ENCODE measurements at regions not wholly inside any gene's neighbourhood (a gene's known extent, or its start where the extent isn't known, plus 50 kb on each side); places are given as distances from the start of the nearest gene placed in this dataset.

- peaks cover 0 to 3% (median 3%) of the 10 kb centered on the region in 8 donors for H3K9me3 Mint-ChIP-seq
- Histone ChIP-seq H3K9me3 (ENCODE audit: control insufficient read depth in 1 of 2, low read length in 2 of 2) (no peaks in the 10 kb centered on the region), H3K4me1 (ENCODE audit: insufficient read depth, low read length) (no peaks in the 10 kb centered on the region), H3K27ac (ENCODE audit: low read depth, low read length) (no peak overlapping the region), H3K36me3 (ENCODE audit: insufficient read depth, low read length) (no peaks in the 10 kb centered on the region), H3K27me3 (ENCODE audit: insufficient read depth, low read length) (no peaks in the 10 kb centered on the region), H3K4me3 (ENCODE audit: low read length in 2 of 2) (no peak overlapping the region)
- POLR2A ChIA-PET (ENCODE audit: partially characterized antibody) = no interaction called here
- intact Hi-C loops (cut with micrococcal nuclease) = no loop called here
- no peak overlapping the region for H3K27ac Mint-ChIP-seq
- CTCF ChIA-PET (ENCODE audit: partially characterized antibody) = no interaction called here
- no peaks in the 10 kb centered on the region for H3K27me3 Mint-ChIP-seq
- no peaks in the 10 kb centered on the region for H3K36me3 Mint-ChIP-seq
- H3K4me1 Mint-ChIP-seq = no peaks in the 10 kb centered on the region
- no peak for DNase-seq
- H3K4me3 Mint-ChIP-seq = no peak overlapping the region
Measured at GRCh38 chr21:24844671-24845070, 762.6 kb downstream of the MRPL39 start.

GRCh38 chr21:24840287-24840686, 767.0 kb downstream of the MRPL39 start:
- no peak overlapping the region for H3K4me3 ChIP-seq (ENCODE audit: low read length in 2 of 2)
- no peaks in the 10 kb centered on the region for H3K36me3 ChIP-seq (ENCODE audit: insufficient read depth, low read length)
- Mint-ChIP-seq H3K27me3 (no peaks in the 10 kb centered on the region), H3K27ac (no peak overlapping the region), H3K36me3 (no peaks in the 10 kb centered on the region), H3K4me3 (no peak overlapping the region), H3K9me3 (peaks cover 0 to 17% (median 4%) of the 10 kb centered on the region in 8 donors), H3K4me1 (no peaks in the 10 kb centered on the region)
- no peaks in the 10 kb centered on the region for H3K4me1 ChIP-seq (ENCODE audit: insufficient read depth, low read length)
- no peak for DNase-seq
- POLR2A ChIA-PET (ENCODE audit: partially characterized antibody) = no interaction called here
- intact Hi-C loops (cut with micrococcal nuclease) = no loop called here
- no peaks in the 10 kb centered on the region for H3K9me3 ChIP-seq (ENCODE audit: control insufficient read depth in 1 of 2, low read length in 2 of 2)
- H3K27me3 ChIP-seq (ENCODE audit: insufficient read depth, low read length) = no peaks in the 10 kb centered on the region
- CTCF ChIA-PET (ENCODE audit: partially characterized antibody) = no interaction called here
- no peak overlapping the region for H3K27ac ChIP-seq (ENCODE audit: low read depth, low read length)

DNA sequence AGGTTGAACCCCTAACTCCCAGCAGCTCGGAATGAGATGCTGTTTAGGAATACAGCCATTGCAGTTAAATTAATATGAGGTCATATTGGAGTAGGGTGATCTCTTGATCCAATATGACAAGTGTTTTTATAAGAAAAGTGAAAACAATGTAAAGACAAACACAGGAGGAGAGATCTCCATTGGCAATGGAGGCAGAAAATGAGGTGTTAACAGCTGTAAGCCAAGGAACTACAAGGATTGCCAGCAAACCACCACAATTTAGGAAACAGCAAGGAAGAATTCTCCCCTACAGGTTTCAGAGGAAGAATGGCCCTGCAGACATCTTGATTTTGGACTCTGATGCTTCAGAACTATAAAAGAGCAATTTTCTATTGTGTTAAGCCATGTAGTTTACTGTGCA, 774.3 kb downstream of the MRPL39 start:
- intact Hi-C loops (cut with micrococcal nuclease) = no loop called here
- Histone ChIP-seq H3K4me1 (ENCODE audit: insufficient read depth, low read length) (no peaks in the 10 kb centered on the region), H3K27me3 (ENCODE audit: insufficient read depth, low read length) (no peaks in the 10 kb centered on the region), H3K36me3 (ENCODE audit: insufficient read depth, low read length) (no peaks in the 10 kb centered on the region), H3K27ac (ENCODE audit: low read depth, low read length) (no peak overlapping the region), H3K4me3 (ENCODE audit: low read length in 2 of 2) (no peak overlapping the region), H3K9me3 (ENCODE audit: control insufficient read depth in 1 of 2, low read length in 2 of 2) (no peaks in the 10 kb centered on the region)
- peaks cover 0 to 4% (median 0%) of the 10 kb centered on the region in 8 donors for H3K9me3 Mint-ChIP-seq
- H3K4me1 Mint-ChIP-seq = no peaks in the 10 kb centered on the region
- no peak overlapping the region for H3K27ac Mint-ChIP-seq
- ChIA-PET CTCF (ENCODE audit: partially characterized antibody) (no interaction called here), POLR2A (ENCODE audit: partially characterized antibody) (no interaction called here)
- DNase-seq = no peak
- no peaks in the 10 kb centered on the region for H3K36me3 Mint-ChIP-seq
- H3K4me3 Mint-ChIP-seq = no peak overlapping the region
- H3K27me3 Mint-ChIP-seq = no peaks in the 10 kb centered on the region

DNA sequence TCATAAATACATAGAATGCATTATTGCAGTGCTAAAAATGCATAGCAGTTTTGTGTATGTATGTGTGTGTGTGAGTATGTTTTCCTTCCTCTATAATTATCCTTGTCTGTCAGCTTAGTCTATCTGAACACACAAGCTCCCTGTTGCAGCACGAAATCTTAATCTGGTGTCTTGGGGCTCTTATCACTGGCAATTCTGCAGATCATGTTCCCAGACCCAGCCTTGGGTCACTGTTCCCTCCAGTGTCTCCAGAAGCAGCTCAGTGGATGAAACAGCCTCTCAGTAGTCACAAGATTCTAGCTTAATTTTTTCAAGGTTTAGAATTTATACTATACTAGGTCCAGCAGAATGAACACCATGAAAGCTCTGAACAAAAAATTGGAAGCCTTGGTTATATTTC, 777.9 kb downstream of the MRPL39 start:
- intact Hi-C loops (cut with micrococcal nuclease) = no loop called here
- H3K4me1 ChIP-seq (ENCODE audit: insufficient read depth, low read length) = no peaks in the 10 kb centered on the region
- no peak overlapping the region for H3K27ac Mint-ChIP-seq
- no peaks in the 10 kb centered on the region for H3K27me3 ChIP-seq (ENCODE audit: insufficient read depth, low read length)
- DNase-seq = no peak
- H3K36me3 ChIP-seq (ENCODE audit: insufficient read depth, low read length) = no peaks in the 10 kb centered on the region
- no peaks in the 10 kb centered on the region for H3K27me3 Mint-ChIP-seq
- no peaks in the 10 kb centered on the region for H3K36me3 Mint-ChIP-seq
- CTCF ChIA-PET (ENCODE audit: partially characterized antibody) = no interaction called here
- no peak overlapping the region for H3K27ac ChIP-seq (ENCODE audit: low read depth, low read length)
- no peaks in the 10 kb centered on the region for H3K9me3 ChIP-seq (ENCODE audit: control insufficient read depth in 1 of 2, low read length in 2 of 2)
- POLR2A ChIA-PET (ENCODE audit: partially characterized antibody) = no interaction called here
- no peak overlapping the region for H3K4me3 Mint-ChIP-seq
- no peak overlapping the region for H3K4me3 ChIP-seq (ENCODE audit: low read length in 2 of 2)
- no peaks in the 10 kb centered on the region for H3K9me3 Mint-ChIP-seq
- no peaks in the 10 kb centered on the region for H3K4me1 Mint-ChIP-seq

DNA sequence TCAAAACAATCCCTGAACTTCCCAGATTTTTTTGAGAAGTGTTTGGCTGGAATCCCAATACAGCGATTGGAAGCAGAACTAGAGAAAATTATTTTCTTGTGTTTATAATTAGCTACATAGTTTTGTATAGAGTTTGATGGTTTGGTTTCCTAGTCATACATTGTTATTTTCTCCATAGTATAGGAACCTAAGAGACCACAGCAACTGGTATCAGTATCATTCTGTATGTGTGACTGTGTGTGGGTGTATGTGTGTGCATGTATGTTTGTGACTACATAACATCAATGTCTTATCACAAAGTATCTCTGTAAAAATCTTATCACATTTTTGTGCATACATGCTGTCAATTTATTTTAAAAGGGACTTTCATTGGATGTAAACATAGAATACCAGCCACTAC, 780.5 kb downstream of the MRPL39 start:
- CTCF ChIA-PET (ENCODE audit: partially characterized antibody) = no interaction called here
- no peaks in the 10 kb centered on the region for H3K36me3 Mint-ChIP-seq
- no peak overlapping the region for H3K27ac Mint-ChIP-seq

GRCh38 chr21:24825348-24825747, 781.9 kb downstream of the MRPL39 start:
- Histone ChIP-seq H3K36me3 (ENCODE audit: insufficient read depth, low read length) (no peaks in the 10 kb centered on the region), H3K4me1 (ENCODE audit: insufficient read depth, low read length) (no peaks in the 10 kb centered on the region), H3K27ac (ENCODE audit: low read depth, low read length) (no peak overlapping the region), H3K9me3 (ENCODE audit: control insufficient read depth in 1 of 2, low read length in 2 of 2) (no peaks in the 10 kb centered on the region), H3K4me3 (ENCODE audit: low read length in 2 of 2) (no peak overlapping the region), H3K27me3 (ENCODE audit: insufficient read depth, low read length) (no peaks in the 10 kb centered on the region)
- no peak overlapping the region for H3K4me3 Mint-ChIP-seq
- no peak for DNase-seq
- no peaks in the 10 kb centered on the region for H3K27me3 Mint-ChIP-seq
- peaks cover 0 to 4% (median 0%) of the 10 kb centered on the region in 4 donors for H3K4me1 Mint-ChIP-seq
- no peaks in the 10 kb centered on the region for H3K36me3 Mint-ChIP-seq
- no peaks in the 10 kb centered on the region for H3K9me3 Mint-ChIP-seq
- CTCF ChIA-PET (ENCODE audit: partially characterized antibody) = no interaction called here
- H3K27ac Mint-ChIP-seq = no peak overlapping the region
- intact Hi-C loops (cut with micrococcal nuclease) = no loop called here
- POLR2A ChIA-PET (ENCODE audit: partially characterized antibody) = no interaction called here

More for the DNA sequence above, 780.5 kb downstream of the MRPL39 start:
- no peak overlapping the region for H3K27ac ChIP-seq (ENCODE audit: low read depth, low read length)
- POLR2A ChIA-PET (ENCODE audit: partially characterized antibody) = no interaction called here
- Mint-ChIP-seq H3K9me3 (no peaks in the 10 kb centered on the region), H3K4me1 (peaks cover 0 to 4% (median 0%) of the 10 kb centered on the region in 4 donors), H3K27me3 (no peaks in the 10 kb centered on the region), H3K4me3 (no peak overlapping the region)
- H3K36me3 ChIP-seq (ENCODE audit: insufficient read depth, low read length) = no peaks in the 10 kb centered on the region
- H3K4me1 ChIP-seq (ENCODE audit: insufficient read depth, low read length) = no peaks in the 10 kb centered on the region
- intact Hi-C loops (cut with micrococcal nuclease) = no loop called here
- DNase-seq = no peak
- H3K4me3 ChIP-seq (ENCODE audit: low read length in 2 of 2) = no peak overlapping the region
- no peaks in the 10 kb centered on the region for H3K27me3 ChIP-seq (ENCODE audit: insufficient read depth, low read length)
- no peaks in the 10 kb centered on the region for H3K9me3 ChIP-seq (ENCODE audit: control insufficient read depth in 1 of 2, low read length in 2 of 2)

DNA sequence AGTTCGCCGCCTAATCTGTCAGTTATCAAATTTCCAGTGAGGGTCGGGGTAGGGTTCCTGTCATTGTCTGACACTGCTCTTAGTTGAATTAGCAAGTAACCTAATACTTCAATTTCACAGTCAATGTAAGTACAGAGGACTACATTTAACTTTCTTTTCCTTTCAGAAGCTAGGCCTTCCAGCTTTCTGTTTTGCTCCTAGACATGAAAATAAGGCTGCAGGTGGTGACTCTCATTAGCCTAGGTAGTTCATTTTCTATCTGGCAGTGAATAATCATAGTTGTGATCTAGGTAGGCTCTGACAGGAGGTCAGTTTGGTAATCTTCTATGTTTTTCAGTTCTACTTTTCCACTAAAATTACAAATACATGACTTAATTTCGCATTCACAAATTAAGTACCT, 783.1 kb downstream of the MRPL39 start:
- DNase-seq = no peak
- ChIA-PET CTCF (ENCODE audit: partially characterized antibody) (no interaction called here), POLR2A (ENCODE audit: partially characterized antibody) (no interaction called here)
- intact Hi-C loops (cut with micrococcal nuclease) = no loop called here
- Mint-ChIP-seq H3K36me3 (no peaks in the 10 kb centered on the region), H3K27me3 (no peaks in the 10 kb centered on the region), H3K27ac (no peak overlapping the region), H3K9me3 (no peaks in the 10 kb centered on the region), H3K4me1 (peaks cover 0 to 4% (median 0%) of the 10 kb centered on the region in 4 donors), H3K4me3 (no peak overlapping the region)
- no peaks in the 10 kb centered on the region for H3K4me1 ChIP-seq (ENCODE audit: insufficient read depth, low read length)
- H3K27ac ChIP-seq (ENCODE audit: low read depth, low read length) = no peak overlapping the region
- H3K36me3 ChIP-seq (ENCODE audit: insufficient read depth, low read length) = no peaks in the 10 kb centered on the region
- no peak overlapping the region for H3K4me3 ChIP-seq (ENCODE audit: low read length in 2 of 2)
- no peaks in the 10 kb centered on the region for H3K9me3 ChIP-seq (ENCODE audit: control insufficient read depth in 1 of 2, low read length in 2 of 2)
- H3K27me3 ChIP-seq (ENCODE audit: insufficient read depth, low read length) = no peaks in the 10 kb centered on the region

GRCh38 chr21:24823247-24823646, 784.0 kb downstream of the MRPL39 start:
- Histone ChIP-seq H3K4me3 (ENCODE audit: low read length in 2 of 2) (no peak overlapping the region), H3K27ac (ENCODE audit: low read depth, low read length) (no peak overlapping the region), H3K4me1 (ENCODE audit: insufficient read depth, low read length) (no peaks in the 10 kb centered on the region), H3K9me3 (ENCODE audit: control insufficient read depth in 1 of 2, low read length in 2 of 2) (no peaks in the 10 kb centered on the region), H3K36me3 (ENCODE audit: insufficient read depth, low read length) (no peaks in the 10 kb centered on the region), H3K27me3 (ENCODE audit: insufficient read depth, low read length) (no peaks in the 10 kb centered on the region)
- H3K36me3 Mint-ChIP-seq = no peaks in the 10 kb centered on the region
- no peak overlapping the region for H3K27ac Mint-ChIP-seq
- H3K9me3 Mint-ChIP-seq = no peaks in the 10 kb centered on the region
- CTCF ChIA-PET (ENCODE audit: partially characterized antibody) = no interaction called here
- POLR2A ChIA-PET (ENCODE audit: partially characterized antibody) = no interaction called here
- peak overlapping the region in 2 of 8 donors; percentile 25 to 48 for H3K4me3 Mint-ChIP-seq
- H3K4me1 Mint-ChIP-seq = peaks cover 0 to 4% (median 0%) of the 10 kb centered on the region in 4 donors
- H3K27me3 Mint-ChIP-seq = no peaks in the 10 kb centered on the region
- intact Hi-C loops (cut with micrococcal nuclease) = no loop called here
- DNase-seq = no peak

Measured in CD4-positive, alpha-beta memory T cell (primary cell).